SK-N-SH (cell line): ENCODE measurements at regions not wholly inside any gene's neighbourhood (a gene's known extent, or its start where the extent isn't known, plus 50 kb on each side); places are given as distances from the start of the nearest gene placed in this dataset.

Source experiments
- MXI1 ChIP-seq: IDR thresholded peaks from 2 replicates; pipeline ENCODE4 v1.6.1; 2012; ENCODE audit warnings: mild to moderate bottlenecking, low read depth, low read length, improper control_type of control experiment
- NRF1 ChIP-seq: IDR thresholded peaks from 2 replicates; pipeline ENCODE4 v1.6.1; 2012; ENCODE audit warnings: low read depth, mild to moderate bottlenecking, low read length
- POLR2AphosphoS5 ChIP-seq: IDR thresholded peaks from 2 replicates; pipeline ENCODE4 v1.6.1; 2012; ENCODE audit warnings: low read depth, low read length
- SIN3A ChIP-seq: IDR thresholded peaks from 2 replicates; pipeline ENCODE4 v1.6.1; 2012; ENCODE audit warnings: low read depth, mild to moderate bottlenecking, low read length, moderate library complexity, borderline replicate concordance
- SMC3 ChIP-seq: IDR thresholded peaks from 2 replicates; pipeline ENCODE4 v1.6.1; 2012; ENCODE audit warnings: low read depth, low read length, improper control_type of control experiment
- TAF1 ChIP-seq: IDR thresholded peaks from 2 replicates; pipeline ENCODE4 v1.6.1; 2012; ENCODE audit warnings: low read depth, mild to moderate bottlenecking, low read length, moderate library complexity, borderline replicate concordance
- TCF12 ChIP-seq: IDR thresholded peaks from 2 replicates; pipeline ENCODE4 v1.4.0; 2012
- TF ChIP-seq, protein P1 (sequence below): fragments of 200-600 bp; sonication (generic); IDR thresholded peaks from 2 replicates; pipeline ENCODE4 v1.6.1; 2017; ENCODE audit warnings: antibody characterized with exemption, mild to moderate bottlenecking, moderate library complexity
- TF ChIP-seq, protein P2 (sequence below): IDR thresholded peaks from 2 replicates; pipeline ENCODE4 v1.4.0; 2012; ENCODE audit warnings: low read depth, borderline replicate concordance

DNA sequence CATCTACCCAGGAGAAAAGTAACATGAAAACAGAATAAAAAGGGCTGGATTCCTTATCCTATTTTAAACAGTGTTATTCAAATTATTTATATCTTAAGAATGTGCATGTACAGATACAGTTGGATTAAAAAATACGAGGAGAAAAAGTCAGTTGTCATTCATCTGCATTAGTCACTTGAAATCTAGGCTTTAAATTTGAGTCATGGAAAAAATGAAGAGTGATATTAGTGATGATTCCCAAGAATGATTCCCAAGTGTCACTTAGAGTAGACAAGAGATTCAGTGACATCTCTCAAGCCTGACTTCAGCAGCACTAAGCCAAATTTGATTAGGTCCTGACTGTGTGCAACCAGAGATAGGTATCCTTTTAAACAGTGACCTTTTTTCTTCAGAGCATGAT lies 394.2 kb downstream of the IRS1 start:
- TF ChIP-seq, protein P1, sequence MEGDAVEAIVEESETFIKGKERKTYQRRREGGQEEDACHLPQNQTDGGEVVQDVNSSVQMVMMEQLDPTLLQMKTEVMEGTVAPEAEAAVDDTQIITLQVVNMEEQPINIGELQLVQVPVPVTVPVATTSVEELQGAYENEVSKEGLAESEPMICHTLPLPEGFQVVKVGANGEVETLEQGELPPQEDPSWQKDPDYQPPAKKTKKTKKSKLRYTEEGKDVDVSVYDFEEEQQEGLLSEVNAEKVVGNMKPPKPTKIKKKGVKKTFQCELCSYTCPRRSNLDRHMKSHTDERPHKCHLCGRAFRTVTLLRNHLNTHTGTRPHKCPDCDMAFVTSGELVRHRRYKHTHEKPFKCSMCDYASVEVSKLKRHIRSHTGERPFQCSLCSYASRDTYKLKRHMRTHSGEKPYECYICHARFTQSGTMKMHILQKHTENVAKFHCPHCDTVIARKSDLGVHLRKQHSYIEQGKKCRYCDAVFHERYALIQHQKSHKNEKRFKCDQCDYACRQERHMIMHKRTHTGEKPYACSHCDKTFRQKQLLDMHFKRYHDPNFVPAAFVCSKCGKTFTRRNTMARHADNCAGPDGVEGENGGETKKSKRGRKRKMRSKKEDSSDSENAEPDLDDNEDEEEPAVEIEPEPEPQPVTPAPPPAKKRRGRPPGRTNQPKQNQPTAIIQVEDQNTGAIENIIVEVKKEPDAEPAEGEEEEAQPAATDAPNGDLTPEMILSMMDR = no peak
- TF ChIP-seq POLR2AphosphoS5 (no peak), NRF1 (no peak), TAF1 (no peak), SMC3 (no peak), TCF12 (no peak), SIN3A (no peak), MXI1 (no peak)
- TF ChIP-seq, protein P2, sequence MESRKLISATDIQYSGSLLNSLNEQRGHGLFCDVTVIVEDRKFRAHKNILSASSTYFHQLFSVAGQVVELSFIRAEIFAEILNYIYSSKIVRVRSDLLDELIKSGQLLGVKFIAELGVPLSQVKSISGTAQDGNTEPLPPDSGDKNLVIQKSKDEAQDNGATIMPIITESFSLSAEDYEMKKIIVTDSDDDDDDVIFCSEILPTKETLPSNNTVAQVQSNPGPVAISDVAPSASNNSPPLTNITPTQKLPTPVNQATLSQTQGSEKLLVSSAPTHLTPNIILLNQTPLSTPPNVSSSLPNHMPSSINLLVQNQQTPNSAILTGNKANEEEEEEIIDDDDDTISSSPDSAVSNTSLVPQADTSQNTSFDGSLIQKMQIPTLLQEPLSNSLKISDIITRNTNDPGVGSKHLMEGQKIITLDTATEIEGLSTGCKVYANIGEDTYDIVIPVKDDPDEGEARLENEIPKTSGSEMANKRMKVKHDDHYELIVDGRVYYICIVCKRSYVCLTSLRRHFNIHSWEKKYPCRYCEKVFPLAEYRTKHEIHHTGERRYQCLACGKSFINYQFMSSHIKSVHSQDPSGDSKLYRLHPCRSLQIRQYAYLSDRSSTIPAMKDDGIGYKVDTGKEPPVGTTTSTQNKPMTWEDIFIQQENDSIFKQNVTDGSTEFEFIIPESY = no peak
